Stimulated activated CD4-positive, alpha-beta T cell treated with anti-CD3 and anti-CD28 coated beads, Interleukin-4, amount 100 ng/mL, for 24 hours (primary cell): ENCODE measurements at regions not wholly inside any gene's neighbourhood (a gene's known extent, or its start where the extent isn't known, plus 50 kb on each side); places are given as distances from the start of the nearest gene placed in this dataset.

Experiments used
- DNase-seq: peaks from one replicate; pipeline ENCODE4 v3.0.0-alpha.2; 2020

GRCh38 chr9:86721843-86722705, 225.2 kb downstream of the GAS1 start:
- no peak for DNase-seq

GRCh38 chr9:86721226-86721781, 226.0 kb downstream of the GAS1 start:
- DNase-seq = no peak

- DNase-seq = no peak
Measured at GRCh38 chr9:86720639-86721225, 226.6 kb downstream of the GAS1 start.

GRCh38 chr9:86718388-86719049, 228.8 kb downstream of the GAS1 start:
- DNase-seq = no peak

- DNase-seq = no peak
Measured at GRCh38 chr9:86716326-86716922, 230.9 kb downstream of the GAS1 start.

- DNase-seq = no peak
Measured at GRCh38 chr9:86714999-86715398, 232.3 kb downstream of the GAS1 start.

- DNase-seq = no peak
Measured at GRCh38 chr9:86713970-86714369, 233.3 kb downstream of the GAS1 start.

- no peak for DNase-seq
Measured at GRCh38 chr9:86713470-86713869, 233.8 kb downstream of the GAS1 start.

GRCh38 chr9:86708918-86709835, 238.1 kb downstream of the GAS1 start:
- no peak for DNase-seq

- no peak for DNase-seq
Measured at GRCh38 chr9:86707932-86708510, 239.3 kb downstream of the GAS1 start.

GRCh38 chr9:86706391-86706790, 240.9 kb downstream of the GAS1 start:
- DNase-seq = no peak

GRCh38 chr9:86705490-86705889, 241.8 kb downstream of the GAS1 start:
- DNase-seq = no peak

- no peak for DNase-seq
Measured at GRCh38 chr9:86703346-86703745, 244.0 kb downstream of the GAS1 start.

- no peak for DNase-seq
Measured at GRCh38 chr9:86700629-86701028, 246.7 kb downstream of the GAS1 start.

- no peak for DNase-seq
Measured at GRCh38 chr9:86697999-86698398, 249.3 kb downstream of the GAS1 start.

GRCh38 chr9:86697213-86697612, 250.1 kb downstream of the GAS1 start:
- no peak for DNase-seq

GRCh38 chr9:86695910-86696424, 251.3 kb downstream of the GAS1 start:
- DNase-seq = no peak

- no peak for DNase-seq
Measured at GRCh38 chr9:86690034-86690433, 257.3 kb downstream of the GAS1 start.

- no peak for DNase-seq
Measured at GRCh38 chr9:86687788-86688187, 259.5 kb downstream of the GAS1 start.

GRCh38 chr9:86685556-86685955, 261.8 kb downstream of the GAS1 start:
- no peak for DNase-seq

GRCh38 chr9:86684148-86684547, 263.2 kb downstream of the GAS1 start:
- DNase-seq = no peak

GRCh38 chr9:86682240-86682639, 265.1 kb downstream of the GAS1 start:
- no peak for DNase-seq
